Choroid plexus epithelial cell (primary cell): ENCODE measurements at regions not wholly inside any gene's neighbourhood (a gene's known extent, or its start where the extent isn't known, plus 50 kb on each side); places are given as distances from the start of the nearest gene placed in this dataset.

Source experiments
- DNase-seq: peaks from one replicate; pipeline ENCODE4 v3.0.0-alpha.2; 2010; ENCODE audit warnings: low read depth
- H3K4me3 ChIP-seq: 2 replicates; pipeline ENCODE4 v1.5.1; 2011; ENCODE audit warnings: low read depth, mild to moderate bottlenecking, control low read depth, low read length, moderate library complexity
- CTCF ChIP-seq: conservative IDR thresholded peaks from 2 replicates; pipeline ENCODE4 v1.5.1; 2011; ENCODE audit warnings: low read depth, mild to moderate bottlenecking, control low read depth, inconsistent platforms, low read length, moderate library complexity

- H3K4me3 ChIP-seq = no peak overlapping the region
- DNase-seq = no peak
- TF ChIP-seq CTCF = no peak
These were observed 204.4 kb upstream of the ID4 start for GRCh38 chr6:19632786-19633185.

- DNase-seq = no peak
- TF ChIP-seq CTCF = no peak
These were observed 201.4 kb upstream of the ID4 start for GRCh38 chr6:19635728-19636127.

GRCh38 chr6:19637010-19637409 lies 200.2 kb upstream of the ID4 start:
- DNase-seq = no peak
- TF ChIP-seq CTCF = no peak
- H3K4me3 ChIP-seq = no peak overlapping the region

More at GRCh38 chr6:19635728-19636127, 201.4 kb upstream of the ID4 start:
- no peak overlapping the region for H3K4me3 ChIP-seq

GRCh38 chr6:19638931-19639330 lies 198.2 kb upstream of the ID4 start:
- no peak for DNase-seq
- H3K4me3 ChIP-seq = no peak overlapping the region
- no peak for TF ChIP-seq CTCF

- no peak overlapping the region for H3K4me3 ChIP-seq
- TF ChIP-seq CTCF = no peak
These were observed 193.9 kb upstream of the ID4 start for GRCh38 chr6:19643287-19643686.

GRCh38 chr6:19643713-19644112 lies 193.5 kb upstream of the ID4 start:
- TF ChIP-seq CTCF = no peak
- no peak overlapping the region for H3K4me3 ChIP-seq
- DNase-seq = no peak

More at GRCh38 chr6:19643287-19643686, 193.9 kb upstream of the ID4 start:
- no peak for DNase-seq

- DNase-seq = no peak
- no peak for TF ChIP-seq CTCF
- H3K4me3 ChIP-seq = no peak overlapping the region
These were observed 181.4 kb upstream of the ID4 start for GRCh38 chr6:19655744-19656143.
